ELR (cell line): ENCODE measurements at regions not wholly inside any gene's neighbourhood (a gene's known extent, or its start where the extent isn't known, plus 50 kb on each side); places are given as distances from the start of the nearest gene placed in this dataset.
"Not testable (repeated sequence)": the region's sequence is repeated elsewhere in the genome, so short reads cannot be mapped to it uniquely, and the experiment has no call there.

Experiments used
- DNase-seq: peaks from one replicate; pipeline ENCODE4 v3.0.0-alpha.2; 2015; ENCODE audit warnings: low read depth

- DNase-seq, result no peak
These were observed 182.7 kb downstream of the ZFP64 start for GRCh38 chr20:52008874-52009273.

DNA sequence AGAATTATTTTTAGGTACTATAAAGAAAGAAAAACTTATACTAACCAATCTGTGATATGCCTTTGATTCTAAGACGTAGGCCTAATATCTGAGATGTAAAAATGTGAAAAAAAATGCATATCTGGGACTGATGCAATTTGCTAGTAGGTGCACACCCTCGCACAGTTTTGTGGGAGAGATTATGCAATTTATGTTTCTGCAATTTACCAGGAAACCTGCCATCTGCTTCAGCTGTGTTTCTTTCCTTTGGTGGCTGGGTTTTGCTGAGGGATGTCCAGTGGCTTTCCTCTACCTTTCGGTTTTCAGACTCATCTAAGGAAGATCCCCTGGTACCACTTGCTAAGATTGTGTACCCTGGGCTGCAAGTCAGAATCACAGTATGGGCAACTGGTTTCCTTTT is 186.9 kb downstream of the ZFP64 start:
- DNase-seq, result no peak

GRCh38 chr20:52004018-52004417 is 187.6 kb downstream of the ZFP64 start:
- no peak for DNase-seq

DNA sequence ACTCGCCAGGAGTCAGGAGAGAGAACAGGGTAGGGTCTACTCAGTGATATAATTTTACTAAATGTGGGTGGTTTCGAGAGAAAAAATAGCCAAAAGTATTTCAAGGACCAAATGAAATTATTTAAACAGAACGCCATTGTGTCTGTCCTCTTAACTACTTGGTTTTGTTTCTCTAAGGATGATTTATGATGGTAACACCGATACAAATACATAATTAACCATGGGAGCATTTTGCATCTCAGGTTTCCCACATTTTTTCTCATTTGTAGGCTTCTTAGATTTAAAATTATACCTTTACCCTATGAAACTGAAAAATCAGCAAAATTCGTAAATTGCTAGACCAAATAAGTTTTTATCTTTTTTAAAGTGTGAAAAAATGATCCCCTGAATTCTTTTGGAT is 188.2 kb downstream of the ZFP64 start:
- DNase-seq, result no peak

- DNase-seq, result peak; percentile 47
These were observed 189.4 kb downstream of the ZFP64 start for GRCh38 chr20:52001999-52002666.

DNA sequence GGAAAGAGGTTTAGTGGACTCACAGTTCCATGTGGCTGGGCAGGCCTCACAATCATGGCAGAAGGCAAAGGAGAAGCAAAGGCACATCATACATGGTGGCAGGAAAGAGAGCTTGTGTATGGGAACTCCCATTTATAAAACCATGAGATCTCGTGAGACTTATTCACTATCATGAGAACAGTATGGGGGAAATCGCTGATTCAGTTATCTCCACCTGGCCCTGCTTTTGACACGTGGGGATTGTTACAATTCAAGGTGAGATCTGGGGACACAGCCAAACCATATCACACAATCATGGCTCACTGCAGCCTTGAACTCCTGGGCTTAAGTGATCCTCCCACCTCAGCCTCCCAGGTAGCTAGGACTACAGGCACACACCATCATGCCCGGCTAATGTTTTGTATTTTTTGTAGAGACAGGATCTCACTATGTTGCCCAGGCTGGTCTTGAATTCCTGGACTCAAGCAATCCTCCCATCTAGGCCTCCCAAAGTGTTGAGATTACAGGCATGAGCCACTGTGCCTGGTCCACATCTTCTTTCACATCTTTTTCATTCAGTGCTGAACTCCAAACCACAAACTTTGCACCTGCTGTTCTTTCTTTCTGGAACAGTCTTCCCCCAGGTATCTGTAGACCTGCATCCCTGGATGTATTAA is 194.2 kb downstream of the ZFP64 start:
- not testable (repeated sequence) for DNase-seq

- no peak for DNase-seq
These were observed 193.2 kb upstream of the SALL4 start for GRCh38 chr20:51995551-51995951.

GRCh38 chr20:51994751-51995417 is 192.6 kb upstream of the SALL4 start:
- no peak for DNase-seq

GRCh38 chr20:51987812-51988211 is 185.5 kb upstream of the SALL4 start:
- DNase-seq, result no peak

- peak; percentile 98 for DNase-seq
These were observed 182.7 kb upstream of the SALL4 start for GRCh38 chr20:51985013-51985415.

DNA sequence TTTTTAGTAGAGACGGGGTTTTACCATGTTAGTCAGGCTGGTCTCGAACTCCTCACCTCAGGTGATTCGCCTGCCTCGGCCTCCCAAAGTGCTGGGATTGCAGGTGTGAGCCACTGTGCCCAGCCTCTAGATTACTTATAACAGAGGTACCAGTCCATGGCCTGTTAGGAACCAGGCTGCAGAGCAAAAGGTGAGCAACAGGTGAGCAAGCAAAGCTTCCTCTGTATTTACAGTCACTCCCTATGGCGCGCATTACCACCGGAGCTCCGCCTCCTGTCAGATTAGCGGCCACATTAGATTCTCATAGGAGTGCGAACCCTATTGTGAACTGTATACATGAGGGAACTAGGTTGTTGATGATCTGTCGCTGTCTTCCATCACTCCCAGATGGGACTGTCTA is 178.0 kb upstream of the SALL4 start:
- DNase-seq, result no peak

- DNase-seq, result no peak
These were observed 176.9 kb upstream of the SALL4 start for GRCh38 chr20:51979226-51979625.

- no peak for DNase-seq
These were observed 175.8 kb upstream of the SALL4 start for GRCh38 chr20:51978070-51978501.

DNA sequence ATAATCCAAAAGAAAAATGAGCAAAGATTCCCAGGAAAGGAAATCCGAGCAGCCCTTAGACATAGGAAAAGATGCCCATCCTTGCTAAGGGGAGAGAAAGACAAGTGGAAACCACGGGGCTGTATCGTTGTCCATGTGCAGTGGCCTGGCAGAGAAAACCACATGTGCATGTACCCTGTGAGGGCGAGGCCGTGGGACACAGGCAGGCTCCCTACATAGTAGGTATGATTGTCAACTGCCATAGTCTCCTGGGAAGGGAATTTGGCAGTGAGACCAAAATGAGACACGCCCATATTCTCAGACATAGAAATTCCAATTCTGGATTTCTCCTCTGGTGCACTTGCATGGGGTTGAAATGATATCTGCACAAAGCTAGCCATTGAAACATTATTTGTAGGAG is 169.7 kb upstream of the SALL4 start:
- DNase-seq, result no peak

DNA sequence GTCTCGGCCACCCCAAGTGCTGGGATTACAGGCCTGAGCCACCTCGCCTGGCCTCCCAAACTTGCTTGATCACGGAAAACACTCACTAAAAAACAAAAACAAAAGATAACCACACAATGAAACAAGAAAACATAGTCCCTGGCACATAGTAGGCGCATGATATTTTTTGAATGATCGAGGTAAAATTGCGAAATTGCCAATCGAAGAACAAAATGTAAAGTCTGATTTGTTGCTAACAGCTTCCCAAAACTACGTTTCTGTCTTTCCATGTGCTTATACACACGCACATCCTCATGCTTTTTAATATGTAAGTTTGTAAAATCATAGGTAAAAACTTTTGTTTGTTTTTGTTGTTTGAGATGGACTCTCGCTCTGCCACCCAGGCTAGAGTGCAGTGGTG is 168.5 kb upstream of the SALL4 start:
- no peak for DNase-seq

DNA sequence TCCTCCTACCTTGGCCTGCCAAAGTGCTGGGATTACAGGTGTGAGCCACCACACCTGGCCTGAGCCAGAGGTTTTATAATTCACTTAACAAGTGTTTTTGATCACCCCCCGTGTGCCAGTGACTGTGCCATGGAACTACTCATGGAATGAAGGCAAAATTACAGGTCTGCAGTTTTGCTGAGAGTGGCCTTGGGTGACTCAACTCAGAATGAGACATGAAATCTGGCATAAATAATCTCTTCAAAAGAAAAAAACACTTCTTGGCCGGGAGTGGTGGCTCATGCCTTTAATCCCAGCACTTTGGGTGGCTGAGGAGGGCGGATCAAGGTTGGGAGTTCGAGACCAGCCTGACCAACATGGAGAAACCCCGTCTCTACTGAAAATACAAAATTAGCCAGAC is 166.9 kb upstream of the SALL4 start:
- DNase-seq, result no peak

- no peak for DNase-seq
These were observed 165.8 kb upstream of the SALL4 start for GRCh38 chr20:51968151-51968550.

GRCh38 chr20:51966296-51966971 is 164.1 kb upstream of the SALL4 start:
- DNase-seq, result peak; percentile 83

- no peak for DNase-seq
These were observed 159.8 kb upstream of the SALL4 start for GRCh38 chr20:51961964-51962761.

DNA sequence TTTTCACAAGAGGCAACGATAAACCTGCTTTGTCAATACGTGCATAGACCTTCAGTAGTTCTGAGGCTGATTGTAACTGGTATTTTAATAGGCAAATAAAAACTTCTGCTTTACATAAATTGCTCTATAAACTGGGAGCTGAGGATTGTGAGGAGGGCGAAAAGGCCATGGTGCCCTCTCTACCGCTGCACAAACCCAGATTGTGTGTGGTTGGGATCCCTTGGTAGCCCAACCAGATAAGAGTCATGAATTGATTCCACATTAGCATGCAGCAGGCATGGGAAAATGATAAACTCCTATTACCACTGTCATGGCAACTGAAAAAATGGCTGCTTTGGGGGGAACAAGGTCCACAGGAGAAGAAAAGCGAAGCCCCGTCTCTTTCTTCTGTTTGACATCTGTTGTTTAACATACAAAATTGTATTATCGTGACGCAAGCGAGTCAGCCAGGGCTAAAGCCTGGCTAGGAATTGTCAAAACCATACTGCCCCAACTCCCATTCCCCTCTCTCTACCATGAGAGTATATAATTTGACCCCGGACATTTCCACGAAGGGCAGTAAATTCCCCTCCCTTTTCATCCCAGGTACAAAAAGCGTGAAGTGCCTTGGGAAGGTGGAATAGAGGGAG is 157.8 kb upstream of the SALL4 start:
- no peak for DNase-seq

GRCh38 chr20:51959066-51959542 is 156.8 kb upstream of the SALL4 start:
- DNase-seq, result no peak
